ENCODE measurements at regions not wholly inside any gene's neighbourhood (a gene's known extent, or its start where the extent isn't known, plus 50 kb on each side); places are given as distances from the start of the nearest gene placed in this dataset.

- H3K4me3 ChIP-seq (ENCODE audit: insufficient read depth, low read length) = no peak overlapping the region
- H3K4me1 ChIP-seq (ENCODE audit: insufficient read depth, low read length) = peaks cover 40% of the 10 kb centered on the region
- no peaks in the 10 kb centered on the region for H4K20me1 ChIP-seq (ENCODE audit: insufficient read depth, low read length)
- no peak overlapping the region for H2AFZ ChIP-seq (ENCODE audit: low read length)
- no peaks in the 10 kb centered on the region for H3K79me2 ChIP-seq (ENCODE audit: insufficient read depth, low read length)
- TF ChIP-seq CTCF (IDR thresholded peaks at IDR 0.05; ENCODE audit: extremely low read depth, low read depth, low read length) = no peak
- DNase-seq (ENCODE audit: insufficient read length, low spot score, missing footprints) = no peak
- no peaks in the 10 kb centered on the region for H3K36me3 ChIP-seq (ENCODE audit: insufficient read depth, low read length)
- no peaks in the 10 kb centered on the region for H3K9me3 ChIP-seq (ENCODE audit: low read depth, low read length)
- H3K27me3 ChIP-seq (ENCODE audit: insufficient read depth, low read length) = no peaks in the 10 kb centered on the region
- peak overlapping the region; percentile 30 for H3K4me2 ChIP-seq (ENCODE audit: insufficient read depth, low read length)
- H3K27ac ChIP-seq (ENCODE audit: low read depth, low read length) = peak overlapping the region; percentile 49
Measured at GRCh38 chr3:160130950-160131349, 94.3 kb upstream of the C3orf80 start.

- Histone ChIP-seq H3K36me3 (ENCODE audit: insufficient read depth, low read length) (no peaks in the 10 kb centered on the region), H3K4me1 (ENCODE audit: insufficient read depth, low read length) (peaks cover 32% of the 10 kb centered on the region), H3K4me2 (ENCODE audit: insufficient read depth, low read length) (no peak overlapping the region), H3K79me2 (ENCODE audit: insufficient read depth, low read length) (no peaks in the 10 kb centered on the region), H2AFZ (ENCODE audit: low read length) (no peak overlapping the region), H3K9me3 (ENCODE audit: low read depth, low read length) (no peaks in the 10 kb centered on the region), H3K27me3 (ENCODE audit: insufficient read depth, low read length) (no peaks in the 10 kb centered on the region), H3K4me3 (ENCODE audit: insufficient read depth, low read length) (no peak overlapping the region), H3K27ac (ENCODE audit: low read depth, low read length) (no peak overlapping the region), H4K20me1 (ENCODE audit: insufficient read depth, low read length) (no peaks in the 10 kb centered on the region)
- DNase-seq (ENCODE audit: insufficient read length, low spot score, missing footprints) = no peak
- no peak for TF ChIP-seq CTCF (IDR thresholded peaks at IDR 0.05; ENCODE audit: extremely low read depth, low read depth, low read length)
Measured at GRCh38 chr3:160132226-160132625, 93.0 kb upstream of the C3orf80 start.

GRCh38 chr3:160133757-160134156 is 91.5 kb upstream of the C3orf80 start:
- Histone ChIP-seq H3K36me3 (ENCODE audit: insufficient read depth, low read length) (no peaks in the 10 kb centered on the region), H3K4me1 (ENCODE audit: insufficient read depth, low read length) (peaks cover 32% of the 10 kb centered on the region), H3K79me2 (ENCODE audit: insufficient read depth, low read length) (no peaks in the 10 kb centered on the region), H3K27ac (ENCODE audit: low read depth, low read length) (no peak overlapping the region), H3K27me3 (ENCODE audit: insufficient read depth, low read length) (no peaks in the 10 kb centered on the region), H3K4me3 (ENCODE audit: insufficient read depth, low read length) (no peak overlapping the region), H3K4me2 (ENCODE audit: insufficient read depth, low read length) (no peak overlapping the region), H2AFZ (ENCODE audit: low read length) (no peak overlapping the region), H4K20me1 (ENCODE audit: insufficient read depth, low read length) (no peaks in the 10 kb centered on the region), H3K9me3 (ENCODE audit: low read depth, low read length) (no peaks in the 10 kb centered on the region)
- peak; percentile 38 for DNase-seq (ENCODE audit: insufficient read length, low spot score, missing footprints)
- peak; percentile 34 for TF ChIP-seq CTCF (IDR thresholded peaks at IDR 0.05; ENCODE audit: extremely low read depth, low read depth, low read length)

- Histone ChIP-seq H3K4me3 (ENCODE audit: insufficient read depth, low read length) (no peak overlapping the region), H3K4me2 (ENCODE audit: insufficient read depth, low read length) (no peak overlapping the region), H2AFZ (ENCODE audit: low read length) (no peak overlapping the region), H3K79me2 (ENCODE audit: insufficient read depth, low read length) (no peaks in the 10 kb centered on the region), H3K27me3 (ENCODE audit: insufficient read depth, low read length) (no peaks in the 10 kb centered on the region), H3K4me1 (ENCODE audit: insufficient read depth, low read length) (peaks cover 27% of the 10 kb centered on the region), H3K27ac (ENCODE audit: low read depth, low read length) (no peak overlapping the region), H3K9me3 (ENCODE audit: low read depth, low read length) (no peaks in the 10 kb centered on the region), H3K36me3 (ENCODE audit: insufficient read depth, low read length) (no peaks in the 10 kb centered on the region), H4K20me1 (ENCODE audit: insufficient read depth, low read length) (no peaks in the 10 kb centered on the region)
- no peak for TF ChIP-seq CTCF (IDR thresholded peaks at IDR 0.05; ENCODE audit: extremely low read depth, low read depth, low read length)
- no peak for DNase-seq (ENCODE audit: insufficient read length, low spot score, missing footprints)
Measured at GRCh38 chr3:160134454-160134853, 90.8 kb upstream of the C3orf80 start.

Data from osteoblast (primary cell).